Epithelial cell of esophagus (primary cell): ENCODE measurements at regions not wholly inside any gene's neighbourhood (a gene's known extent, or its start where the extent isn't known, plus 50 kb on each side); places are given as distances from the start of the nearest gene placed in this dataset.

ENCODE experiments used
- DNase-seq: peaks from one replicate; pipeline ENCODE4 v3.0.0; 2010; ENCODE audit warnings: low read depth
- H3K4me3 ChIP-seq: 2 replicates; pipeline ENCODE4 v1.5.1; 2011; ENCODE audit warnings: mild to moderate bottlenecking, low read length, control low read depth
- TF ChIP-seq, protein P1 (sequence below): IDR thresholded peaks from 2 replicates; pipeline ENCODE4 v1.5.1; 2011; ENCODE audit warnings: low read depth, mild to moderate bottlenecking, low read length, control low read depth, inconsistent platforms; ENCODE audit not compliant: insufficient read depth; ENCODE audit errors: missing control alignments

GRCh38 chr18:50460716-50461115 is 85.9 kb downstream of the SKA1 start:
- DNase-seq, result no peak
- TF ChIP-seq, protein P1, sequence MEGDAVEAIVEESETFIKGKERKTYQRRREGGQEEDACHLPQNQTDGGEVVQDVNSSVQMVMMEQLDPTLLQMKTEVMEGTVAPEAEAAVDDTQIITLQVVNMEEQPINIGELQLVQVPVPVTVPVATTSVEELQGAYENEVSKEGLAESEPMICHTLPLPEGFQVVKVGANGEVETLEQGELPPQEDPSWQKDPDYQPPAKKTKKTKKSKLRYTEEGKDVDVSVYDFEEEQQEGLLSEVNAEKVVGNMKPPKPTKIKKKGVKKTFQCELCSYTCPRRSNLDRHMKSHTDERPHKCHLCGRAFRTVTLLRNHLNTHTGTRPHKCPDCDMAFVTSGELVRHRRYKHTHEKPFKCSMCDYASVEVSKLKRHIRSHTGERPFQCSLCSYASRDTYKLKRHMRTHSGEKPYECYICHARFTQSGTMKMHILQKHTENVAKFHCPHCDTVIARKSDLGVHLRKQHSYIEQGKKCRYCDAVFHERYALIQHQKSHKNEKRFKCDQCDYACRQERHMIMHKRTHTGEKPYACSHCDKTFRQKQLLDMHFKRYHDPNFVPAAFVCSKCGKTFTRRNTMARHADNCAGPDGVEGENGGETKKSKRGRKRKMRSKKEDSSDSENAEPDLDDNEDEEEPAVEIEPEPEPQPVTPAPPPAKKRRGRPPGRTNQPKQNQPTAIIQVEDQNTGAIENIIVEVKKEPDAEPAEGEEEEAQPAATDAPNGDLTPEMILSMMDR, result no peak
- H3K4me3 ChIP-seq, result no peak overlapping the region

GRCh38 chr18:50461251-50461650 is 86.4 kb downstream of the SKA1 start:
- DNase-seq, result no peak
- TF ChIP-seq, protein P1, result no peak
- no peak overlapping the region for H3K4me3 ChIP-seq

DNA sequence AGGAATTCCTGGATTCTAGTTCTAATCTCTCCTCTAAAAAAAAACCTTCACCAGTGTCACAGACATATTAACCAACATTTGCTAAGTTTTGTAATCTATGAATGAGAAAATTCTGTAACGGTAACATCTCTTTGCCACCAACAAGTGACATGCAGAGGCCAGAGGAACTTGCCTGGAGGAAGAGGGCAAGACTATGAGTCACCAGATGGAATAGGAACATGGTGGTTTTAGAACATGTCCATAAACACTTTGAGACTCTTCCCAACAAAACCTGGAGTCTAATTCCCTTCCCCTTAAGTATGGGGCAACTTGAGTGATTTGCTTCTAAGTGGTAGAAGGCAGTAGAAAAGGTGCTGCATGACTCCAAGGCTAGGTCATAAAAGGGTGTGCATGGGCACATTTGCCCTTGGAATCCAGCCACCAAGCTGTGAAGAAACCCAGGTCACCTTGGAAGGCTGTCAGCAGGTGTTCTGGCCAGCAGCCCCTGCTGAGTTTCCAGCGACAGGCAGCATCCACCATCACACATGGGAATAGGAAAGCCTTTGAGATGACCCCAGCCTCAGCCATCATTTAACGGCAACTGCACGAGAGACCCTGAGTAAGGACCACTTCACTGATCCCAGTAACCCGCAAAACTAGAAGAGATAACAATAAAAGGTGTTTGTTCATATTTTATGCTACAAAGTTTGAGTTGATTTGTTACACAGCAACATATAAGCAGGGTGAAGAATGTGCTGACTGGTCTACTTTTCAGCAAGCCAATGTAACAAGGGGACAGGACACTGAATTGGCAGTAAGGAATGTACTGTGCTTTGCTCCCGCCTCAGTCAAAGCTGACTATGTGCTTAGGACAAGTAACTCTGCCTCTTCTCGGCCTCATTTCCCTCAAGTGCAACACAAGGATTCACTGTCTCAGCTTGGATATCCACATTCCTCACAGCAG is 90.6 kb downstream of the SKA1 start:
- TF ChIP-seq, protein P1, result no peak
- no peak overlapping the region for H3K4me3 ChIP-seq
- peak; percentile 12 for DNase-seq

DNA sequence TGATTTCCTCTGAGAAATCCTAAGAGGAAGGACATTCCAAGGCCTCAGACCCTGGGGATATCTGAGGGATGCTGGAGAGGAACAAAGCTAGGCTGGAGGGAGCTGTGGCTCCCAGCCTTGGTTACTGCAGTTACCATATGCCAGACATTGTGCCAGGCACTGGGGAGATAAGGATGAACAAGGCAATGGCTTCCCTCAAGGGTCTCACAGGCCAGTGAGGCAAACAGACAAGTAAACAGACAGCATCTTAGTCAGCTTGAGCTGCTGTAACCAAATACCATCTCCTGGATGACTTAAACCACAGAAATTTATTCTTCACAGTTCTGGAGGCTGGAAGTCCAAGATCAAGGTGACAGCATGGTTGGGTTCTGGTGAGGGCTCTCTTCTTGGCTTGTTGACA is 91.8 kb downstream of the SKA1 start:
- TF ChIP-seq, protein P1, result no peak

GRCh38 chr18:50468807-50469206 is 91.1 kb upstream of the MAPK4 start:
- TF ChIP-seq, protein P1, result no peak
- DNase-seq, result no peak
- H3K4me3 ChIP-seq, result no peak overlapping the region

More for the DNA sequence above, 91.8 kb downstream of the SKA1 start:
- DNase-seq, result peak; percentile 39
- H3K4me3 ChIP-seq, result no peak overlapping the region

- TF ChIP-seq, protein P1, result no peak
- no peak overlapping the region for H3K4me3 ChIP-seq
- DNase-seq, result no peak
Measured at GRCh38 chr18:50469380-50469781, 90.5 kb upstream of the MAPK4 start.
